ENCODE measurements at regions not wholly inside any gene's neighbourhood (a gene's known extent, or its start where the extent isn't known, plus 50 kb on each side); places are given as distances from the start of the nearest gene placed in this dataset.

GRCh38 chr16:72246423-72246822 lies 74.5 kb upstream of the PMFBP1 start:
- TF ChIP-seq GATA2 (IDR thresholded peaks at IDR 0.05; ENCODE audit: low read depth, low read length), result 0 out of 2 replicates have a peak, but pooled peaks have one; percentile 1
- TF ChIP-seq GATA3 (IDR thresholded peaks at IDR 0.05; ENCODE audit: low read depth, low read length), result no peak

- TF ChIP-seq GATA3 (IDR thresholded peaks at IDR 0.05; ENCODE audit: low read depth, low read length), result no peak
- TF ChIP-seq GATA2 (IDR thresholded peaks at IDR 0.05; ENCODE audit: low read depth, low read length), result no peak
Measured at GRCh38 chr16:72244853-72245252, 72.9 kb upstream of the PMFBP1 start.

DNA sequence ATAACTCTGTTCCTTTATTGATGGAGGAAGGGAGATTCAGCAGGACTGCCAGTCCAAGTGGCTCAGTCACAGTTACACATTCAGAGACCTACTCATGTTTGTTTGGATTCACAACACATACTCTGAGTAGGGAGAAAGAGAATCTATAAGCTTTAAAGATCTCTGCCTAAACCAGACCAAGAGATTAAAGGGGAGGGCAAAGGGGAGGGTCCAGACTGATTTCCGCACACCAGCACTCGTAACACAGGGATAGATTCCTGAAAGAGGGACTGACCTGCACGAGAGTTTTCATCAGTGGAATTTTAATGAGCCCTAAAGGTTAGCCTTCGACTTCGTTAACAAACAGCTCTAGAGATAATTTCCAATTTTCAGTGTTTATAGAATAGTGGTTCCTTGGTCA lies 71.7 kb upstream of the PMFBP1 start:
- TF ChIP-seq GATA3 (IDR thresholded peaks at IDR 0.05; ENCODE audit: low read depth, low read length) (no peak), GATA2 (IDR thresholded peaks at IDR 0.05; ENCODE audit: low read depth, low read length) (no peak)

- no peak for TF ChIP-seq GATA3 (IDR thresholded peaks at IDR 0.05; ENCODE audit: low read depth, low read length)
- no peak for TF ChIP-seq GATA2 (IDR thresholded peaks at IDR 0.05; ENCODE audit: low read depth, low read length)
Measured at GRCh38 chr16:72242757-72243156, 70.8 kb upstream of the PMFBP1 start.

- TF ChIP-seq GATA2 (IDR thresholded peaks at IDR 0.05; ENCODE audit: low read depth, low read length), result no peak
- TF ChIP-seq GATA3 (IDR thresholded peaks at IDR 0.05; ENCODE audit: low read depth, low read length), result no peak
Measured at GRCh38 chr16:72241930-72242329, 70.0 kb upstream of the PMFBP1 start.

- TF ChIP-seq GATA2 (IDR thresholded peaks at IDR 0.05; ENCODE audit: low read depth, low read length), result no peak
- TF ChIP-seq GATA3 (IDR thresholded peaks at IDR 0.05; ENCODE audit: low read depth, low read length), result no peak
Measured at GRCh38 chr16:72241008-72241407, 69.1 kb upstream of the PMFBP1 start.

GRCh38 chr16:72240466-72240865 lies 68.5 kb upstream of the PMFBP1 start:
- no peak; the same call in 1 of the 2 replicates for TF ChIP-seq GATA3 (IDR thresholded peaks at IDR 0.05; ENCODE audit: low read depth, low read length)
- TF ChIP-seq GATA2 (IDR thresholded peaks at IDR 0.05; ENCODE audit: low read depth, low read length), result peak; percentile 43

DNA sequence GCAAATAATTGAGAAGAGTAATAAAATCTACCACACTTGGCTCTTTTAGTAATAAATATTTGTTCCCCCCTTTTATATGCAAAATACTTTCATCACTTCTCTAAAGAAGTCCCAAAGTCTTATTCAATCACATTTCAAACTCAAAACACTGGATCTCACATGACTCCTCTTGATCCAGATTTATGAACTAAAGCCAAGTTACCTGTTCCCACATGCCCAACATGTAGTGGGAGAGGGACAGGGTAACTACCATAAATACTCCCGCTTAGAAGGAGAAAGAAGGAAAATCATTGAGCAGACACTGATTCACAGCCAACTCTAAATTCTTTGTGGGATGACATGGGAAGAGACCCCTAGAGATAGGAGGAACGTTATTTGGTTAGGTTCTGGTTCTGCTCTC lies 64.9 kb upstream of the PMFBP1 start:
- no peak for TF ChIP-seq GATA3 (IDR thresholded peaks at IDR 0.05; ENCODE audit: low read depth, low read length)
- no peak for TF ChIP-seq GATA2 (IDR thresholded peaks at IDR 0.05; ENCODE audit: low read depth, low read length)

- no peak for TF ChIP-seq GATA3 (IDR thresholded peaks at IDR 0.05; ENCODE audit: low read depth, low read length)
- TF ChIP-seq GATA2 (IDR thresholded peaks at IDR 0.05; ENCODE audit: low read depth, low read length), result no peak
Measured at GRCh38 chr16:72234387-72234786, 62.4 kb upstream of the PMFBP1 start.

DNA sequence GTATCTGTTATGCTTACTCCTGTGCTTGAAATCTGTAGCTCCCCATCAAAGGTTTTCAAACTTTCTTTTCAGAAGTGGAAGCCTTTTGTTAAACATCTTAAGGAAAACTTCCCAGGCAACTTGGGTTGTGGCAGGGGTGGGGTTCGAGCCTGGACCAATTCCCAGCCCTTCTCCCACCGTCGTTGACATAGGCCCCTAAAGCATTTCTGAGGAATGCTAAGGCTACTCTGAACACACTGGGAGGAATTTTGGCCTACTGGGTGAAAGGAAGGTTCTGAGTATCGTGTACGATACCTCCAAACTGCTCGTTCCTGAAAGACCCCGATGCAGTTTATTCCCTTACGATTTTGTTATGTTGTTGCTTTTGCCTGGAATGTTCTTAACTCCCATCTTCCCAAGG lies 56.1 kb upstream of the PMFBP1 start:
- TF ChIP-seq GATA3 (IDR thresholded peaks at IDR 0.05; ENCODE audit: low read depth, low read length) (no peak), GATA2 (IDR thresholded peaks at IDR 0.05; ENCODE audit: low read depth, low read length) (no peak)

DNA sequence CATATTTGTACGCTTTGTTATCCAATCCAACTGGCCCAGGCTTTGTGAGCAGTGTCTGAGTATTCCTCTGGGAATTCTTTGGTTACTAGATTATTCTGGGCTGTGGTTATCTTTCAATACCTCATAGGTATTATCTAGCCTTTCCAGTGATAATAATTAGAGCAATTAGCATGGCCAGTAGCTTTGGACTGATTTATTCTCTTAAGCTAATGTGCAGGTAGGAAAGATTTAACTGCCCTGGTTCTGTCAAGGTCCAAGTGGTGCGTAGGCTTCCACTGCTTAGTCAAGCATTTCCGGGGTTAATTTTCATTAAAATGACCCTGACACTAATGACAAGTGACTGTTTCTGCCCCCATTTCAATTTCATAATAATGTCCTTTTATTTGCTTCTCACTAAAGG lies 54.2 kb upstream of the PMFBP1 start:
- TF ChIP-seq GATA2 (IDR thresholded peaks at IDR 0.05; ENCODE audit: low read depth, low read length) (no peak), GATA3 (IDR thresholded peaks at IDR 0.05; ENCODE audit: low read depth, low read length) (no peak)

- TF ChIP-seq GATA2 (IDR thresholded peaks at IDR 0.05; ENCODE audit: low read depth, low read length) (no peak), GATA3 (IDR thresholded peaks at IDR 0.05; ENCODE audit: low read depth, low read length) (no peak)
Measured at GRCh38 chr16:72224260-72224768, 52.4 kb upstream of the PMFBP1 start.

DNA sequence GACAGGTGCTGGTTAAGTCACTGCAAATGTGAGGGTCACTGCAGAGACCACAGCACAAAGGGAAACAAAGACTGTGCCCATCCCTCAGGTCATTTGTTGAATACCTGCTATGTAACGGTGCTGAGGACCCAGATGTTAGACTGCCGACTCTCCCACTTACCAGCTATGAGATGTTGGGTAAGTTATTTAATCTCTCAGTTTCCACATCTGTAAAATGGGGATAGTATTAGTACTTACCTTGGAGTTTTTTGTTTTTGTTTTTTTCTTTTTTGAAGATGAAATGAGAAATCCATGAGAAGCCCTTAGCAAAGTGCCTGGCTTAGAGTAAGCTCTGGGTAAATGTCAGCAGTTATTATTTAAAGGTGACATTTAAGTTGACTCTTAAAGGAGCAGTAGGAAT lies 50.5 kb upstream of the PMFBP1 start:
- TF ChIP-seq GATA2 (IDR thresholded peaks at IDR 0.05; ENCODE audit: low read depth, low read length) (no peak), GATA3 (IDR thresholded peaks at IDR 0.05; ENCODE audit: low read depth, low read length) (no peak)
